ENCODE measurements at regions not wholly inside any gene's neighbourhood (a gene's known extent, or its start where the extent isn't known, plus 50 kb on each side); places are given as distances from the start of the nearest gene placed in this dataset.

GRCh38 chr20:57927376-57927775 is 217.6 kb upstream of the PMEPA1 start:
- no peak for DNase-seq (ENCODE audit: low spot score)

DNA sequence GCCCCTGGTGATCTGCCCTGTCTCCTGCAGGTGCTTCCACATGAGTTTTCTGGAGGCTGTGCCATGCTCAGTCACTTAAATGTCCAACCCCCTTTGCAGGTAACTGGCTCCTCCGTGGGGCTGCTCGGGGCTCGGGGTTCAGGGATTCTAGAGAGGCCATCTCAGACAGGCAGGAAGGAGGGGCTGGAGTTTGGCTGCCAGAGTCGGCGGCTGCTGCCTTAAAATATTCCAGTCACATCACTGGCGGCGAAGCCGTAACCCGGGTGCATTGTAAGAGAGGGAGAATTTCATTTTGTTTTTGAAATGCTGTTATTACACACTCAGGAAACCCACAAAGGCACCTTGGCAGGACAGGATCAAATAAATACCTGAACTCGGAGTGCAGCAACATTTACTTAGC is 212.9 kb upstream of the PMEPA1 start:
- DNase-seq (ENCODE audit: low spot score): no peak

DNA sequence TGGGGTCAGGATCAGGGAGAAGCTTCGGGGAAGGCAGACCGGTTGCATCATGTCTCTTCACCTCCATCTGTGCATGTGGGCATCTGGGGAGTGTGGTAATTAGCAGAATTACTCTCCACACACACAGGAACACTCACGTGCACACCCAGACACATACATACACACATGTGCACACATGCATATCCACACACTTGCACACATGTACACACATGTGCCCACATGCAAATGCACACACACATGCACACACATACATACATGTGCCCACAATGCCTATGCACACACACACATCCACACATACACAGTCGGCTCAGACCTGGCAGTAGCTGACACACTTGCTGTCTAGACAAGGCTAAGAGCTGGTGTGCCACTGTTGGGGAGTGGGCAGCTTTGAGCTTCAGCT is 212.3 kb upstream of the PMEPA1 start:
- no peak for DNase-seq (ENCODE audit: low spot score)

DNA sequence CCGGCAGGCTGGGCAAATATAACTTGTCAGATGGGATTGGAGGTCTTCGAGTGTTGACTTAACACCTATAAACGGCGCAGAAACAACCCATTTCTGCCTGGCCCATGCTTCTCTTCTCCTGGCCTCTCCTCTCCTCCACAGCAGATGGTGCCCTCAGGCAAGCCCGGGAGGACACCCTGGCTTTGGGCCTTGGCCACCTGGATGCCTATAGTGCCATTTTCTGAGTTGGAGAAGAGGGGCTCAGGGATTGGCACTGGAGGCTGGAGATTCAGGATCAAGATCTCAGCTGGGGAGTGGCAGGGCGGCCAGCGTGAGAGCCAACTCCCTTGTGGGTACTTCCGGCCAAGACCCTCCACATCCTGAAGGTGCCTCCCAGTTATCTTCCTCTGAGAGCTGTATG is 211.9 kb upstream of the PMEPA1 start:
- no peak for DNase-seq (ENCODE audit: low spot score)

GRCh38 chr20:57920971-57921370 is 211.2 kb upstream of the PMEPA1 start:
- DNase-seq (ENCODE audit: low spot score): no peak

DNA sequence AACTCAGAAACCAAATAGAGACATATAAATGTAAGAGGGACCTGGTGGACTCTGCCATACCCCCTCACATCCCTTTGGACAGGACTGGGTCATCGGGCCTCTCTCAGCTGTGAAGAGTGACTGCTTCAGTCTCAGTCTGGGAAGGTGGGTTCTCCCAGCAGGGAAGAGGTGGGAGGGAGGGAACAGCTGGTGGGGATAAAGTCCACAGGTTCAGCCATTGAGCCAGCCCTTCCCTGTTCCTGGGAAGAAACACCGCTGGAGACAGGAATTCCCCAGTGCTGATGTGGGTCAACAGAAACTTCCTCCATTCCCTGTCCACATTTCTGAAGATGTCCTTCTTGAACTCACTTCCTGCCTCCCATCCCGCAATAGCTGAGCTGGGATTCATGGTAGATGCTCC is 209.2 kb upstream of the PMEPA1 start:
- no peak for DNase-seq (ENCODE audit: low spot score)

DNA sequence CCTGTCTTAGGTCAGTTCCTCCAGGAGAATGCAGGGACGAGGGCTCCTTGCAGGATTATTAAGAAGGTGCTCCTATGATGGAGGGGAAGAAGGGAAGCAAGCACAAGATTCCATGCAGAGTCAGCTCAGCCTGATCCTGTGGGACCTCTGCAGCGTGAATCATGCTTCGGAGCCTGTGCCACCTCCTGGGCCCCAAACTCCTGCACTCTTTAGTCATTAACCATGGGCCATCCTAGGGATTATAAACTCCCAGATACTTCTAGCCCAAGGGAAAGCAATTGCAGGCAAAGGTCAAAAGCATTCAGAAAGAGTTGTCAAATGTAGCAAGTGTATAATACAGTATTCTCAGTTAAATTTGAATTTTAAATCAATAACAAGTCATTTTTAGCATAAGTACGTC is 208.7 kb upstream of the PMEPA1 start:
- DNase-seq (ENCODE audit: low spot score): no peak

- DNase-seq (ENCODE audit: low spot score): no peak
Measured at GRCh38 chr20:57914205-57914604, 204.4 kb upstream of the PMEPA1 start.

DNA sequence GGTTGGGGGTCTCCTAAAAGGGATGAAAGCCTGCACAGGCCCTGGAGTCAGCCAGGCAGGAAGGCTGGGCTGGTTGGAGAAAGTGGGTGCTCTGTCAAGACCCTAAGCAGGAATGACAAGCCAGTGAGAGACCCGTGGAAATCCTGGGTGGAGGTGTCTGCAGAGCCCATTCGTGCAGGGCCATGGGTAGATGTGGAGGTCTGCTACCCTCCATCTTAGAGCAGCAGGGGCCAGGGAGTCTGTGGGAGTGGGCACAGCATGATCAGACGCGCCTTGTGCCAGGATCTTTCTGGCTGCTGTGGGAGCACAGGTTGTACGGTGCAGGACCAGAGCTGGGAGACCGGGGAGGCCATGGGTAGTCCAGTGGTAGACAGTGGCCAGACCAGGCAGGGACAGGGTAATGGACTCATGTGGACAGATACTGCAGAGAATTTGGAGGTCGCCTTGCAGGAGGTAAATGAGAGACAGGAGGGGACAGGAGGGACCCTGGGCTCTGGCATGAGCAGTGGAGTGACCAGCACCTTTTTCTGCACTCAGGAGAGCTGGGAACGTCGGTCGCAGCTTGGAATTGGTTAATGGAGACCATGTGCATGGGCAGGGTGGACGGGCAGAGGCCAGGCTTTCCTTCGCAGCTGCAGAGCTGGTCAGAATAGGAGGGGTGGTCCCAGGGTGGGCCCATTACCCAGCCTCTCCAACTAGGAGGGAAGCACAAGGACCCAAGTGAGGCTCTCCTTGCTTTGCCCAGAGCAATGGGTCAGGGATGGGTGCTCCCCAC is 203.5 kb upstream of the PMEPA1 start:
- DNase-seq (ENCODE audit: low spot score): no peak

DNA sequence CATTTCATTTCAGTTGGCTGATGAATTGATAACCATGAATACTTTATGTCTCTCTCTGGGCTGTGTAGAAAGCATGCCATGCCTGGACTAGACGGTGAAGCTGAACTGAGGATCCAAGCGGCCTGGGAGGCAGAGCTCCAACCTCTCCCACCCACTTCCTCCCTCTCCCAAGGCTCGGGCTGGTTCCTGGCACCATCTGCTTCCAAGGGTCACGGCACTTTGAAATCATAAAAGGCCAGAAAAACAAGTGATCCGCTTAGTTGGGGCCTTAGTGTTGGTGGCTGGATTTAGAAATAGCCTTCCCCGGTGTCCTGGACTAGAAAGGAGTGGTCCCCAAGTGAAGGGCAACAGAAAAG is 202.4 kb upstream of the PMEPA1 start:
- no peak for DNase-seq (ENCODE audit: low spot score)

DNA sequence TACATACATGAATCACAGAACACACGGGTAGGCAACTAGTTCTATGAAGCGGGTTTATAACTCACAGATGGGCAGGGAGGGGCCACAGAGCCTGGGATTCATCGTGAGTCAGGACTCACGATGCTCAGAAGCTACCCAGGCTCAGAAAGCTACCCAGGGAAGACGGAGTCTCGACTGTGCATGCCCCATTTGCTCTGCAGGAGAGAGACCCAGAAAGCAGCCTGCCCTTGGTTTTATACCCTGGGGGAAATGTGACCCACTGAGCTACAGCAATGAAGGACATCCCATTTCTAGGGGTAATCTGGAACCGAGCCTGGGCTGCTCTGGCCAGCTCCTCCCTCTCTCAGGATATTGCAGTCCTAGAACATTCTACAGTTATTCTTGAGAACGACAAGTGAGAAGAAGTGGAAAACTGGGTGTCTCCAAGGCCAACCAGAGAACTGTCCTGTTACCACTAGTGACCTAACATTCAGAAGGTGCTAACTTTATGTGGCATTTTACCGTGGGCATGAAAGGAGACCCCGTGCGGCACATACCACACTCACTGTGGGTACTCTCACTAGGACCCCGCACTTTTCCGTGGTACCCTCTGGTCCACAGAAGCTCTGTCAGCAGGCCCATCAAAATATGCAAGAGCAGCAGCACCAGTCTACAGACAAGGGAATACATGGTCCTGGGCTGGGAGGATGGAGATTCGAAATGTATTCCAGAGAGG is 201.9 kb upstream of the PMEPA1 start:
- DNase-seq (ENCODE audit: low spot score): peak; percentile 64

DNA sequence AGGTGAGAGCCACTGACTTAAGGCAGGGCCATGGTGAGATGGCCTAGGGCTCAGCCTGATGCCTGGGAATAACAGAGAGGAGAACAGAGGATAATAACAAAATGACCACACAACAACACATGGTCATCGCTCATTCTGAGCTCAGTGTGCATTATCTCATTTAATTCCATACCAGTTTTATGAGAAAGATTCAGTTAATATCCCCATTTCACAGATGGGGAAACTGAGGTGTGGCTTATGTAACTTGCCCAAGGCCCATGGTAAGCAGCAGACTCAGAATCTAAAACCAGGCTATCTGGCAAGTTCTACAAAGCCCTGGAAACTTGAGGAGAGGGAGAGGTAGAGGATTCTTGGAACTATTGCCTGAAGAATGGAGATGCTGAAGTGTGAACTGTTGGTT is 200.9 kb upstream of the PMEPA1 start:
- DNase-seq (ENCODE audit: low spot score): no peak

DNA sequence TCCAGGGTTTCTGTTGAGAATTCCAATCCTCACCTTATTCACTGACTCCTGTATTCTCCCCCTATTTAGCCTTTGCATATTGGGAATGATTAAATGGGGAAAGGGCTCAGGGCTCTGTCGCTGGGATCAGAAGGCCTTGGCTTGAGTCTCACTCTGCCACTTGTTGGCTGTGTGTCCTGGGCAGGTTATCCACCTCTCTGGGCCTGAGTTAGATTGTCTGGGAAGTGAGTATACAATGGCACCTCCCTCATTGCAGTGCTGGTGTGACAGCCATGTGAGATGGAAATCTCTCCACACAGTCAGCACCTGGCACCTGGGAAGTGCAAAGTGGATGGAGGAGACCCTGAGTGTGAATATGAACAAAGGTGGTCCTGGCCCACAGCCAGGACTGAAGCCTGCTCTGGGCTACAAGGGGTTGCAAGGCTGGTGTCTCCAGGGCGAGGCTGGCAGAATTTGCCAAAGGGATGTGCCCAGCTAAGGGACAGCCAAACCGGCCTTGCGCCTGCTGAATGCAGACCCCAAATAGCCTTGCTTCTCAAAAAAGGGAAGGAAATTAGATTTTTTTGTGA is 200.0 kb upstream of the PMEPA1 start:
- DNase-seq (ENCODE audit: low spot score): peak; percentile 81

DNA sequence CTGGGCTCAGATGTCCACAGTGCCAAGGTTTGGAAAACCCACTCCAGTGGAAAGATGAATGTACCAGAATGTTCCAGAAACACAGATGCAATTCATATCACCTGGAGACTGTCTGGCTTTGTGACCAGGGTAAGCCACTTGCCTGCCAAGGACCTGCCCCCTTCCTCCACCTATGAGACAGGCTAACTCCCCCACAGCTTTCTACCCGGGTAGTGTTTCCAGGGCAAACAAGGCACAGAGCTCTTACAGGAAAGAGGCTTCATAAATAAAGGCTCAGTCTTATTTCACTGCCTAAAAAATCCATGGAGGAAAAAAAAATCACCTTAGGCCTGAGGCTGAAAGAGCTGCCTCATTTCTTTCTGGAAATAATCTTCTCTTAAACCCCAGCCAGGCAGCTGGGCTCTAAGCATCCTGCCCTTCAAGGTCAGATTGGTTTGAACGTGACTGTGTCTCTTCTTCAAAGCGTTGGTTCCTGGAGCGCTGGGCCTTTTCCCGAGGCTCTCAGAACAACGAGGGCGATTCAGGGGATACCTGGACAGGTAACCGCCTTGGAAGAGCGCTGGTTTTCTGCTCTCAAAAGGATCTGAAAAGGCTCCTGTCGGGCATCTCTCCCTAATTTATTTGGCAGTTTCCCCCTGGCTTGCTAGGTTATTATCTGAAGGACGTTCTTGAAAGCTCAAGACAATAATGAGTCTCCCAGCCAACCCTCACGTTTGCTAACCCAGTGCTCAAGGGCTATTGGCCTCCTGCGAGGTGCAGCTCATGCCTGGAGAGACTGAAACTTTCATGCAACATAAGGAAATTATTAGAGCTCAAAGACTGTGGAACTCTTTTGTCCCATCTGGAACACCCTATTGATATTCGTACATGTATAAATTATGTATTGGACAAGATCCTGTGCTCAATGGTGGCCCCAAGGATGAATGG is 199.2 kb upstream of the PMEPA1 start:
- no peak for DNase-seq (ENCODE audit: low spot score)

GRCh38 chr20:57908226-57908625 is 198.4 kb upstream of the PMEPA1 start:
- DNase-seq (ENCODE audit: low spot score): peak; percentile 59

DNA sequence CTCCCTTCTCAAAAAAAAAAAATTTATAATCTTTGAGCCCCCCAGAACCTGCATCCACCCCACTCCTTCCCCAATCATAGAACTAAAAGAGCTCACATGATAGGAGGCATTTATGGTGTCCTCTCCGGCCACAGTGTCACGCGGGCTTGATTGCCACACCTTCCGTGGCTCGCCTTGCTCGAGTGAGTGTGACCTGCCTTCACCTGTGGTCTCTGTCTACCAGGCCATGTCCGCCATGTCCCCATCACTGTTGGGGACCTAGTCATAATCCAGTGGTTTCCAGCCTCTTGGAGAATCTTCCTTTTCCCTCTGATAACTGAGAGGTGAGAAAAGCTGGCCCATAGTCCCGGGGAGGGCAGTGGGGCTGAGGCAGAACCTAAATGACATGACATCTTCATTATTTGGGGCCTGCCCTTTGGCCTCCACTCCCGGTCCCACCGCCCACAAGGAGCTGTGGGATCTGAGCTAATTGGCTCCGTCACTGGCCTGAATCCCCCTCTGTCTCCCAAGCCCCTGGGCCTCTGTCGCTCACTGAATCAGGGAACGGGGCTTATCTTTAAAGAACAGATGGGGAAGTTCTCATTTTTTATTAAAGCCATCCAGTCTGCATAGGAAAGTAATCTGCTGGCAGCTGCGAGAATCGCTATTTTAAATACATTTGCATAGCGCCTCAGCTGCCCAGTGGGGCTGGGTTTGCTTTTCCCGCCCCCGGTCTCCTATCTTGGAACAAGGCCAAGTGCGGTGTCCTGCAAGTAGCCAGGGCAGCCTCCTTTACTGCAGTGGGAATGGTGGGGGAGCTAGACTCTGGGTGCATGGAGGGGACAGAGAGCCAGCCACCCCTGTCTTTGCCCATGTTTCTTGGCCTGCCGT is 197.6 kb upstream of the PMEPA1 start:
- DNase-seq (ENCODE audit: low spot score): peak; percentile 49

DNA sequence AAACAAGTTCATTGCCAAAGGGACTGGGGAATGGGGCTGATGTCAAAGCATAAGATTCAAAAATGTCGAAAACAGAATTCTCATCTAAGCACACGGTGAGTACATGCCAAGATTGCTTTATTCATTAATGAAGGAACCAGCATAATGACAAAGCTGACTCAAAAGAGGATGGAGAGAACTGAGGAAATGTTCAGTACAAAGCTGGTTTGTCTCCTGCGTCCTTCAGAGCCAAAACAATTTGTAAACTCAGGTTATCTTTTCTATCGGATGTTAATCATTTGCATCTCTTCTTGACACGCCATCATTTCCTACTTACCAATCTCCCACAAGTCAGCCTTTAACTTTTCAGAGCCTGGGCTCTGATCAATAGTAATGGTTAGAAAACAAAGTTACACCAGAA is 195.6 kb upstream of the PMEPA1 start:
- DNase-seq (ENCODE audit: low spot score): no peak

- no peak for DNase-seq (ENCODE audit: low spot score)
Measured at GRCh38 chr20:57904314-57905105, 194.7 kb upstream of the PMEPA1 start.

DNA sequence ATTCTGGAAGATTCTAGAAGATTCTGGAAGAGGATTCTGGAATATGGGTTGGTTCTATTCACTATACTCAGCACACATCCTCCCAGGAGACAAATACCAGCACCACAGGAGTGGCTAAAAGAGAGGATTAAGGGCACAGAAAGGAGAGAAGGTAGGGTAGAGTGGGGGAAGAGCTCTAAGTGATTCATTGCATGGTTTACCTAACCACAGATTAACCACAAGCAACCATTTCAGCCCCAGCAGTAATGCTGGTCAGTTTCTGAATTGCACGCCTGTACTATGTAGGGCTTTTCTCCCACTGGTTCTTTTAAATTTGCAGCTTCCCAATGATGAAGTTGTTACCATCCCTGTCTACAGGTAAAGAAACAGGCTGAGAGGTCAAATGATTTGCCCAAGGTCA is 192.7 kb upstream of the PMEPA1 start:
- no peak for DNase-seq (ENCODE audit: low spot score)

DNA sequence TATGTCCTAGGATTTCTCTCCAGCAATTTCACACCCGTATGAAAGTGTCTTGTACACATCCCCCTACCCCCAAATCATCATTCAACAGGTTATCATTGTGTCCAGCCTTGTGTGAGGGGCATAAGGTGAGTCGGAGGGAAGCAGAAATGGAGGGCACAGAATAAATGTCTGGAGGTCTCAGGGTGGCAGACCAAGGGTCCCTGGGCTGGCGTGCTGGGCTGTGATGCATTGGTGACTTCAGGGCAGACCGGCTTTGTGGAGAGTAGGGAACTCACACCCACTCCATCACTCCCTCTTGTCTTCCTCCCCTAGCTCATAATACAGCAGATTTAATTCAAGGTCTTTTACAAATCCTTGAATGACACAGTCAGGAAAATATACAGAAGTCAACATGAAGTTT is 191.7 kb upstream of the PMEPA1 start:
- DNase-seq (ENCODE audit: low spot score): peak; percentile 71

All from mesenteric fat pad (tissue), 1 donor.